ENCODE measurements at regions not wholly inside any gene's neighbourhood (a gene's known extent, or its start where the extent isn't known, plus 50 kb on each side); places are given as distances from the start of the nearest gene placed in this dataset.

- TF ChIP-seq POLR2A (IDR thresholded peaks at IDR 0.05; ENCODE audit: low read depth, low read length) = no peak
- TF ChIP-seq CTCF (conservative IDR thresholded peaks at IDR 0.05; ENCODE audit: low read depth, low read length) = no peak
- no peak for TF ChIP-seq SMC3 (IDR thresholded peaks at IDR 0.05; ENCODE audit: low read depth, low read length)
- TF ChIP-seq RAD21 (IDR thresholded peaks at IDR 0.05; ENCODE audit: low read length) = no peak
- no peak for TF ChIP-seq MAFK (IDR thresholded peaks at IDR 0.05; ENCODE audit: low read depth, low read length)
- TF ChIP-seq MAZ (IDR thresholded peaks at IDR 0.05; ENCODE audit: borderline replicate concordance, low read depth, low read length) = no peak
- TF ChIP-seq RFX5 (IDR thresholded peaks at IDR 0.05; ENCODE audit: low read depth, low read length) = no peak
- TF ChIP-seq CEBPB (IDR thresholded peaks at IDR 0.05; ENCODE audit: low read depth, low read length) = no peak
- TF ChIP-seq NFE2L2 (IDR thresholded peaks at IDR 0.05; ENCODE audit: low read depth, low read length) = no peak
- no peak for TF ChIP-seq USF2 (IDR thresholded peaks at IDR 0.05; ENCODE audit: low read depth, low read length)
These were observed 286.7 kb downstream of the SRGAP2C start for GRCh38 chr1:121471523-121471922.
